ENCODE measurements at regions not wholly inside any gene's neighbourhood (a gene's known extent, or its start where the extent isn't known, plus 50 kb on each side); places are given as distances from the start of the nearest gene placed in this dataset.

DNA sequence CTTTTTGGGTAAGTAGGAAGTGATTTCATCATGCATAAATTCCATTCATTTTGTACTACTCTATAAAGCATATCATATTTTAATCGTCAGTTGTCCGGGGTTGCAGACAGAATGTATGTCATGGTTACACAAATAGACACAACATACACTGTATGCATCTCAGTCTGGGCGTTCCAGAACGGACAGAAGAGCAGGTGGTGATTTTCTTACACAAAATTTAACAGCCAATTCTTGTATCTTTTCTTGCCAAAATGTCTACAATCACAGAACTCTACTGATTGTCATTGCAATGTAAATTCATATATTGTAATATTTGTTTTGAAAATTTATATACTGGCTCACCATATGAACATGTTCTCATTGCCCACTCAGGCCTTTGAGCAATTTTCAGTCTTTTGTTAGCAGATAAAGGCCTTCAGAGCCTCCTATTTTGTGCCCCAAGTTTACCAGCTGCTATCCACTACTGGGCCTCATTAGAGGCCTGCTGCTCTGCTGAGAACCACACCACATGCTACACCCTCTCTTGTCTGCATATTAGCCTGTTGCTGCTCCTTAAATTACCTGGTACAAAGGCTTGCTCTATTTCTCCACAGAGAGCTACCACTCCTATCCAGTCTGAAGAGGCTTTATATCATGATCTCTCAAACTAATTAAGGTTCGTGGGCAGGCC, 61.5 kb downstream of the PRDM13 start:
- H2AFZ ChIP-seq (ENCODE audit: low read depth, low read length) = no peak overlapping the region
- H3K9ac ChIP-seq (ENCODE audit: insufficient read depth in 1 of 2, low read depth in 2 of 2, low read length in 2 of 2) = no peak overlapping the region
- H3K4me1 ChIP-seq (replicated peaks in 1 of 2; ENCODE audit: control insufficient read depth in 2 of 2, insufficient read depth in 2 of 2, low read length in 2 of 2) = no peaks in the 10 kb centered on the region
- TF ChIP-seq PHF8 (IDR thresholded peaks at IDR 0.05; ENCODE audit: borderline replicate concordance, low read length) = no peak
- TF ChIP-seq CSDE1 (IDR thresholded peaks at IDR 0.05) = no peak
- no peak for TF ChIP-seq ZNF785 (CRISPR knock-in tag; IDR thresholded peaks at IDR 0.05)
- TF ChIP-seq TBP (optimal IDR thresholded peaks at IDR 0.05; ENCODE audit: low read depth, low read length) = no peak
- no peak for TF ChIP-seq ZNF274 (IDR thresholded peaks at IDR 0.05; ENCODE audit: borderline replicate concordance, low read depth, low read length)
- no peak for TF ChIP-seq SPI1 (IDR thresholded peaks at IDR 0.05; ENCODE audit: borderline replicate concordance, low read depth, low read length)
- TF ChIP-seq ZNF830 (CRISPR knock-in tag; IDR thresholded peaks at IDR 0.05) = no peak
- TF ChIP-seq, protein P1, sequence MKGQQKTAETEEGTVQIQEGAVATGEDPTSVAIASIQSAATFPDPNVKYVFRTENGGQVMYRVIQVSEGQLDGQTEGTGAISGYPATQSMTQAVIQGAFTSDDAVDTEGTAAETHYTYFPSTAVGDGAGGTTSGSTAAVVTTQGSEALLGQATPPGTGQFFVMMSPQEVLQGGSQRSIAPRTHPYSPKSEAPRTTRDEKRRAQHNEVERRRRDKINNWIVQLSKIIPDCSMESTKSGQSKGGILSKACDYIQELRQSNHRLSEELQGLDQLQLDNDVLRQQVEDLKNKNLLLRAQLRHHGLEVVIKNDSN (CRISPR knock-in tag; IDR thresholded peaks at IDR 0.05) = no peak
- H3K9me3 ChIP-seq (replicated peaks; ENCODE audit: control insufficient read depth, insufficient read depth, low read depth, low read length) = no peaks in the 10 kb centered on the region
- H3K4me3 ChIP-seq = no peak overlapping the region
- no peaks in the 10 kb centered on the region for H4K20me1 ChIP-seq (replicated peaks; ENCODE audit: control insufficient read depth, insufficient read depth, low read length)
- intact Hi-C loops (cut with micrococcal nuclease) = no loop called here
- no peak overlapping the region for H3K27ac ChIP-seq (ENCODE audit: extremely low read depth, low read depth, low read length)
- ATAC-seq (no peak), FAIRE-seq (no peak), DNase-seq (ENCODE audit: extremely low read depth in 1 of 4, low spot score in 3 of 4) (no peak)
- ChIA-PET POLR2A (no interaction called here), CTCF (ENCODE audit: low intra/inter-chr PET ratio) (no interaction called here)
- in situ Hi-C loops (cut with MboI) = no loop called here
- no peaks in the 10 kb centered on the region for H3K27me3 ChIP-seq (ENCODE audit: control insufficient read depth in 2 of 2, insufficient read depth in 2 of 2, low read length in 2 of 2)
- BruUV-seq (replicated peaks) = no TSS peak
- no peaks in the 10 kb centered on the region for H3K79me2 ChIP-seq (ENCODE audit: control insufficient read depth, insufficient read depth, low read length)
- no peak overlapping the region for H3K4me2 ChIP-seq (ENCODE audit: insufficient read depth, low read length)
- 1% methylated on average over 5 of the region's 5 CpGs for WGBS (ENCODE audit: insufficient coverage, low coverage, missing lambda C conversion rate)
- H3K36me3 ChIP-seq (ENCODE audit: control insufficient read depth, insufficient read depth, low read length) = no peaks in the 10 kb centered on the region
- no peaks in the 10 kb centered on the region for H3K9me1 ChIP-seq (ENCODE audit: control insufficient read depth, insufficient read depth, low read length)

Measured in K562 (cell line).